ENCODE measurements at regions not wholly inside any gene's neighbourhood (a gene's known extent, or its start where the extent isn't known, plus 50 kb on each side); places are given as distances from the start of the nearest gene placed in this dataset.

GRCh38 chr11:23653071-23653675 lies 792.9 kb upstream of the CCDC179 start:
- no peak for TF ChIP-seq CTCF (IDR thresholded peaks at IDR 0.05)
- Histone ChIP-seq H3K4me1 (no peaks in the 10 kb centered on the region), H3K27ac (no peak overlapping the region), H3K4me3 (no peak overlapping the region), H3K36me3 (no peaks in the 10 kb centered on the region), H3K27me3 (no peaks in the 10 kb centered on the region), H3K9me3 (no peaks in the 10 kb centered on the region)
- WGBS (ENCODE audit: insufficient coverage, low coverage, low lambda C conversion rate, missing lambda C conversion rate): 65% methylated on average over 5 of the region's 33 CpGs
- ATAC-seq: peak in 1 of 4 donors; percentile 29
- intact Hi-C loops (cut with DNase I): no loop called here
- peak in 1 of 3 donors; percentile 13 for DNase-seq

- WGBS (ENCODE audit: insufficient coverage, low coverage, low lambda C conversion rate, missing lambda C conversion rate): 43% methylated on average over 1 of the region's 1 CpG
- intact Hi-C loops (cut with DNase I): no loop called here
- Histone ChIP-seq H3K36me3 (no peaks in the 10 kb centered on the region), H3K27ac (no peak overlapping the region), H3K4me3 (no peak overlapping the region), H3K4me1 (no peaks in the 10 kb centered on the region), H3K27me3 (no peaks in the 10 kb centered on the region), H3K9me3 (no peaks in the 10 kb centered on the region)
- no peak for ATAC-seq
- no peak for DNase-seq
- TF ChIP-seq POLR2A (IDR thresholded peaks at IDR 0.05): no peak
- no peak for TF ChIP-seq CTCF (IDR thresholded peaks at IDR 0.05)
Measured at GRCh38 chr11:23668324-23668723, 808.0 kb upstream of the CCDC179 start.

- 27% methylated on average over 1 of the region's 1 CpG for WGBS (ENCODE audit: insufficient coverage, low coverage, low lambda C conversion rate, missing lambda C conversion rate)
- H3K9me3 ChIP-seq: no peaks in the 10 kb centered on the region
- H3K27me3 ChIP-seq: no peaks in the 10 kb centered on the region
- no peaks in the 10 kb centered on the region for H3K36me3 ChIP-seq
- ATAC-seq (no peak), DNase-seq (no peak)
- TF ChIP-seq POLR2A (IDR thresholded peaks at IDR 0.05): no peak
- no peak for TF ChIP-seq CTCF (IDR thresholded peaks at IDR 0.05)
- H3K4me1 ChIP-seq: no peaks in the 10 kb centered on the region
- H3K4me3 ChIP-seq: no peak overlapping the region
- no peak overlapping the region for H3K27ac ChIP-seq
- intact Hi-C loops (cut with DNase I): no loop called here
Measured at GRCh38 chr11:23673366-23673765, 813.1 kb upstream of the CCDC179 start.

- H3K9me3 ChIP-seq: no peaks in the 10 kb centered on the region
- no peak overlapping the region for H3K4me3 ChIP-seq
- H3K4me1 ChIP-seq: no peaks in the 10 kb centered on the region
- H3K27ac ChIP-seq: no peak overlapping the region
- no peaks in the 10 kb centered on the region for H3K27me3 ChIP-seq
- no peaks in the 10 kb centered on the region for H3K36me3 ChIP-seq
- ATAC-seq (no peak), DNase-seq (no peak)
- no peak for TF ChIP-seq POLR2A (IDR thresholded peaks at IDR 0.05)
- no peak for TF ChIP-seq CTCF (IDR thresholded peaks at IDR 0.05)
- intact Hi-C loops (cut with DNase I): no loop called here
Measured at GRCh38 chr11:23674866-23675265, 814.6 kb upstream of the CCDC179 start.

GRCh38 chr11:23679041-23679440 lies 817.8 kb upstream of the LUZP2 start:
- H3K4me3 ChIP-seq: no peak overlapping the region
- H3K9me3 ChIP-seq: no peaks in the 10 kb centered on the region
- TF ChIP-seq CTCF (IDR thresholded peaks at IDR 0.05): no peak
- no peak for TF ChIP-seq POLR2A (IDR thresholded peaks at IDR 0.05)
- no peak overlapping the region for H3K27ac ChIP-seq
- DNase-seq (peak in 1 of 3 donors; percentile 44), ATAC-seq (peak in 1 of 4 donors; percentile 11)
- intact Hi-C loops (cut with DNase I): no loop called here
- no peaks in the 10 kb centered on the region for H3K36me3 ChIP-seq
- no peaks in the 10 kb centered on the region for H3K4me1 ChIP-seq
- no peaks in the 10 kb centered on the region for H3K27me3 ChIP-seq
- no CpG with 5 or more reads among the region's 1 CpG for WGBS (ENCODE audit: insufficient coverage, low coverage, low lambda C conversion rate, missing lambda C conversion rate)
